Inflammatory macrophage treated with lipopolysaccharide for 1 hour (primary cell): ENCODE measurements at regions not wholly inside any gene's neighbourhood (a gene's known extent, or its start where the extent isn't known, plus 50 kb on each side); places are given as distances from the start of the nearest gene placed in this dataset.
A peak's percentile ranks its signal among the peaks of the same experiment; 100 is the strongest.

Experiments
- DNase-seq, 2 donors: peaks; one replicate each; pipeline ENCODE4 v3.0.0-alpha.2; 2020 to 2022

DNA sequence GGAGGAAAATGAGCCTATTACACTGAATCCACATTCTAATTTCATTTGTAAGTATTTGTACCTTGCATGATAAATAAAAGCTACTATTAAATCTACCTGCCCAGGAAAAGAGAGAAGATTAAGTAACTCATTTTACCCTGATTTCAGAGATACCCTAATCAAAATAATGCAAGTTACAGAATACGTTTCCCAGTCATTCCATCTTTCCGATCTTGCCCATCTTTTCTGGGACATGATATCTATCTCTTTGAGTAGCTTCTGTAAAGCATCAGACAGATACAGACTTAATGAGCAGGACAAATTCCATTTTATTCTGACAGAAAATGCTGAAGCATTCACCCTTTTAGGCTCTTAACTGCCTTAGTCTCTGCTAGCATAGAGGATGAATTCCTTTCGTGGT lies 56.6 kb downstream of the SPRY2 start:
- DNase-seq, result no peak

DNA sequence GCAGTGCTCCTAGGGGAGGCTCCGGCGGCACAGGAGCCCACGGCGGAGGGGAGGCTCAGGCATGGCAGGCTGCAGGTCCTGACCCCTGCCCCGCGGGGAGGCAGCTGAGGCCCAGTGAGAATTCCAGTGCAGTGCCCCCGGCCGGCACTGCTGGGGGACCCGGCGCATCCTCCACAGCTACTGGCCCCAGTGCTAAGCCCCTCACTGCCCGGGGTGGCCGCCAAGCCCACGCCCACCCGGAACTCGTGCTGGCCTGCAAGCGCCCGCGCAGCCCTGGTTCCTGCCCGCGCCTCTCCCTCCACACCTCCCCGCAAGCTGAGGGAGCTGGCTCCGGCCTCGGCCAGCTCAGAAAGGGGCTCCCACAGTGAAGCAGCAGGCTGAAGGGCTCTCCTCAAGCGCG lies 62.2 kb downstream of the SPRY2 start:
- DNase-seq, result no peak

DNA sequence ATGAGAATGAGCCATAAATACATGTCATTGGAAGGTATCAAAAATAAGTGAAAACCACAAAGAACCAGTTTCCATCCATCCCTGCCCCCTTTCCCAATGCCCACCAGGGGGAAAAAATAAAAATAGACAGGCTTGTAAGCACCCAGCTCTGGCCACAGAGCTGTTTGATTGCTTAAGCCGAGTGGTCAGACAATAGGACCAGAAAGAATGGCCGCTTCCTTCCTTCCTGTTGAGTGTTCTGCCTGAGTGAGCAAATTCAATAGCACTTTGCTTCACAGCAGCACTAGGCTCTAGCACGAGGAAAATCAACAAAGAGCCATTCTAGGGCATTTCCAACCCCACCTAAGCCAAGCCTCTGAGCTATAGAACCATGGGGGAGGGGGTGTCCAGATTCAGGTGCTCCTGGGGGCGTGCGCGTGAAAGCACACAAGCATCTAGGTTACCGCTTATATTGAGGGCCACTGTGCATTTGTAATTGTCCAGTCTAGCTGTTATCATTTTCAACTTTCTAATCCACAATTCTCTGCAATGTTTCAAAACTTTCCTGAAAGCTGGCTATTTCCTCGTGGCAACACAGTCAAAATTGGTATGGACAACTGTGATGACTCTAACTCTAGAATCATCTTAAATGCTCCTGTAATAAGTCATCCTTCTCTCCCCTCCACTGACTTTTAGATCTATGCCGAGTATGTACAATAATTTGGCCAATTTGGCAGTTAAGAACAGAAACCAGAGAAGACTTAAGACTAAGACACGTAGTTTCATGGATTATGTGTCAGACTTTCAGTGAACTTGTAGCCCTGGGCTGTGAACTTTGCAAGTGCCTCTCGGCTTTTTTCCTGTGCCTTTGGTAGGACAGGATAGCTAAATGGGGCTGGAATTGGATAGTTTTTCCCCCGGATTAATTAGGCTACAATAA lies 64.3 kb downstream of the SPRY2 start:
- DNase-seq, result peak in 1 of 2 donors; percentile 25

DNA sequence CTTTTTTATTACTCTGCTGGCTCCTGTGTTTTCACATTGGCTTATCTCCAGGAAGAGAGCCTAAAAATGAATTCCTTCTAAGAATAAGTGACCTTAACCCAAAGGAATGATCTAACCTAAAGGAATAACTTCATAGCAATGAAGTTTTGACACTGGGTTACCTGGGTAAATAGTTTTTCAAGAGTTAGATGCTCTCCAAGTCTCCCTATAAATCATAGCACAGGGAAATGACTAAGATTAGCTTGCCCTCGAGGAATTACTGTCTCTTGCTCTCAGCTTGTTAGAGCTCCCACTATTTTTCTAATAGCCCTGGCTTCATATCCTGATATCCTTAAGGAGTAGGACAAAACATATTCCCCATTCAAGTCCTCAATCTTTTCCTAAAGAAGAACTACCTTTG lies 66.3 kb downstream of the SPRY2 start:
- no peak for DNase-seq

DNA sequence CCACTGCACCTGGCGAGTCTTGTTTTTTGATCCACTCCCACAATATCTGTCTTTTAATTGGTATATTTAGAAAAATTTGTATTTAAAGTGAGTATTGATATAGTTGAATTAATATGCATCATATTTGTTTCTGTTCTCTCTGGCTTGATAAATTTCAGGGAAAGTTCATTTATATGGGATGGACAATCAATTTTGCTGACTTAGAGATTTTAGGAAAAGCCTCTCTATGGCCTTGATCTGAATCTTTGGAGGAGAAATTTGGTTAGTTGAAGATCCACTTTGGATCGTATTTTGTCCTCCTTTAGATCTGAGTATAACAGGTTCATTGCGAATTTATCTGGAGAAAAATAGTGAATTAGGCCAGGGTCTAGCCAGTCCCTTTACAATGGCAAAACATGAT lies 67.2 kb downstream of the SPRY2 start:
- no peak for DNase-seq

DNA sequence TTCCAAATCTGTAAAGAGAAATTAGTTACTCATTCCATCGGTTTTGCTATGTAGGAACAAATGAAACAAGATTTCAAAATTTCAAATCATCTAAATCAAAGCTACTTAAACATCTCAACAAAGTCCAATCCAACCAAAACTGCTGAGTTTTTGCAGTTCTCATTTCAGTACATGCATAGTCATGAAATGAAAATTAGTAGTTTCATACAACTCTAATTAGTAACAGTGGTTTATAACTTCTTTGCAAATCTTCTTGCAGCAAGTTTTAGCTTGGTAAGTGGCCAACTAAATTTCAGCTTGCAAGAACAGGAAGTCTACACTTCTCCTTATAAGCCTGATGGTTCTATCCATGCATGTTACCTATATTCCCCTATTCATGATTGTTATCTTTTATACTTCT lies 75.6 kb downstream of the SPRY2 start:
- DNase-seq, result peak in 1 of 2 donors; percentile 8

DNA sequence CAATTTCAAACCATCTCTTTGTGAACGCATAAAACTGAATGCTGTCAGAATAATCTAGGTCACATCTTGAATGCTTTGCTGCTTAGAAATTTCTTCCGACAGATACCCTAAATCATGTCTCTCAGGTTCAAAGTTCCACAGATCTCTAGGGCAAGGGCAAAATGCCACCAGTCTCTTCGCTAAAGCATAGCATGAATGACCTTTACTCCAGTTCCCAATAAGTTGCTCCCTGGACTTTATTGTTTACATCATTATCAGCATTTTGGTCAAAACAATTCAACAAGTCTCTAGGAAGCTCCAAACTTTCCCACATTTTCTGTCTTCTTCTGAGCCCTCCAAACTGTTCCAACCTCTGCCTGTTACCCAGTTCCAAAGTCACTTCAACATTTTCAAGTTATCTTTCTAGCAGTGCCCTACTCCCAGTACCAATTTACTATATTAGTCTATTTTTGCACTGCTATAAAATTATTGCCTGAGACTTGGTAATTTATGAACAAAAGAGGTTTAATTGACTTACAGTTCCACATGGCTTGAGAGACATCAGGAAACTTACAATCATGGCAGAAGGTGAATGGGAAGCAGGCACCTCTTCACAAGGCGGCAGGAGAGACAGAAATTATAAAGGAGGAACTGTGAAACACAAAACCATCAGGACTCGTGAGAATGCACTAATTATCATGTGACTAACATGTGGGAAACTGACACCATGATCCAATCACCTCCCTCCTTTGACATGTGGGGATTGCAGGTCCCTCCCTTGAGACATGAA lies 77.0 kb downstream of the SPRY2 start:
- no peak for DNase-seq

DNA sequence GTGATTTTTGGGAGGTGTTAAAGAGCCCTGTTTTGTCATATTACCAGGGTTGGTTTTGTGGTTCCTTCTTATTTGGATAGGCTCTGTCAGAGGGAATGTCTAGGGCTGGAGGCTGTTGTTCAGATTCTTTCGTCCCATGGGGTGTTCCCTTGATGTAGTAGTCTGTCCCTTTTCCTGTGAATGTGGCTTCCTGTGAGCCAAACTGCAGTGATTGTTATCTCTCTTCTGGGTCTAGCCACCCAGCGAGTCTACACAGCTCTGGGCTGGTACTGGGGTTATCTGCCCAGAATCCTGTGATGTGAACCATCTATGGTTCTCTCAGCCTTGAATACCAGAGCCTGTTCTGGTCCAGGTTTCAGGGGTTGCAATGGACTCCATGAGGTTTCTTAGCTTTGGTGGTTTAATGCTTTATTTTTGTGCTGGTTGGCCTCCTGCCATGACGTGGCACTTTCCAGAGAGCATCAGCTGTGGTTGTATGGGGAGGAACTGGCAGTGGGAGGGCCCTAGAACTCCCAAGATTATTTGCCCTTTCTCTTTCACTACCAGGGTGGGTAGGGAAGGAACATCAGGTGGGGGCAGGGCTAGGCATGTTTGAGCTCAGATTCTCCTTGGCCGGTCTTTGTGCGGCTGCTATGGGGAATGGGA lies 78.8 kb downstream of the SPRY2 start:
- no peak for DNase-seq

DNA sequence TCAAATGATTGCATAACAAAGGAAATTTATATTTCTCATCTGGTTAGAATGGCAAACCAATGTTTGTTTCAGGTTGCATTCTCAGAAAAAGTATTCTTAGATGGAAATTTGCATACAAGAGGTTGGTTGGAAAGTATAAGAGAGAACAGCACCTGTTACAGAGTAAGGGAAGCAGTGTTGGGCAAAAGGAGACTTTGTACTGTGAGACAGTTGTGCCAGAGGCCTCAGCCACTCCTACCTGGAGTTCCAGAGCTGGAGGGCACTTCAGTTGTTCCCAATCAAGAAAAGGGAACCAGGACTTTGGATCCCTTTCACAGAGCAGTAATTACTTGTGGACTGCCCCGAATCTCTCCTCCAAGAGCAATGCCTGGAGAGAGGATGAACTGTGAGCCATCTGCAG lies 81.8 kb downstream of the SPRY2 start:
- peak; percentile 37 to 40 for DNase-seq

DNA sequence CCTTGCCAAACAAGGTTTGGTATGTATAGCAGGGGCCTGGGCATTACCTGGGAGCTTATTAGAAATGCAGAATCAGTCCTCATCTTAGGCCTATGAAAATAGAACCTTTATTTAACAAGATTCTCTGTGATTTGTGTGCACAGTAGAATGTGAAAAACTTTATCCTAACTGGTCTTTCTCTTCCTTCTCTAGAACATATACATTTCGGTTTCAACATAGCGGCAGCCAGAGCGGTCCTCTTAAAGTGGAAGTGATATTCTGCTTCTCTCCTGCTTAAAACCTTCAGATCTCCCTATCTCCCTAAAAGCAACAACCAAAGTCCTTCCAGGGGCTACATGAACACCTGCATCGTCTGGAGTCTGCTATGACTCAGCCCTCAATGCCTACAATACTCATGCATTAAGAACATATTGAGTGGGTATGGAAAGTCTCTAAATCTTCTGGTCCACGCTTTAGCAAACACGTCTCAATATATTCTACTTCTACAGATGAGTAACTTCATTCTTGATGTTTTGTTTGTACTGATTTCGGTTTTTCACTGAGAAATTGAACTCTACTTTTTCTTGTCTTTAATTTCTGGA lies 84.5 kb downstream of the SPRY2 start:
- no peak for DNase-seq

DNA sequence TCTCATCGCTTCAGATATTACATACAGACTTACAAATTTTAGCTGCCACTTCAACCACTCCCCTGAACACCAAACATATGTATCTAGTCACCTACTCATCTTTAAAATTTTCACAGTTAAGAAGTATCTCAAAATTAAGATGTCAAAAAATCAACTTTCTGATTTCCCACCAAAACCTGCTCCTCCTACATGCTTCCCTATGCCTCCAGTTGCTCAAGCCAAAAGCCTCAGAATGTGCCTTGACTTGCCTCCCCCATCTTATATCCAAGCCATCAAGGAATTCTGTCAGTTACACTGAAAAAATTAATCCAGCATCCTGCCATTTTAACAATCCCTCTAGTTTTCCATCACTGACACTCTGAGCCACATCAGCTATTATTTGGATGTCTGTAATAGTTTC lies 85.0 kb downstream of the SPRY2 start:
- no peak for DNase-seq

DNA sequence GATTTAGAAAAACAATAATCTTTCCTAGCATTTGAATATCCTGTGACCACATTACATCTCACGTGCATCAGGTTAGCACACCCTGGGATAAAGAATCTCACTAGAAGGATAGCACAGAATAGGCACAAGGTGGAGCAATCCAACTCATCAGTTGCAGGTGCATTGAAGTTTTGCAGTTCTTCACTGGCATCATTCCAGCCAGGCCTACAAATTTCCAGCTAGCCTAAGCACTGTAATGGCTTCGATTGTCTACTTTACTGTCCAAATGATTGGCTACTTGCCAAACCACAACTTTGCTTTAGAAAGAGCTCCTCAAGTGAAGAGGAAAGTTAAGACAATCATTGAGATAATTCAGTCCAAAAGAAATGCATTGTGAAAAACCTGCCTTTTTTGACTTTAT lies 89.5 kb downstream of the SPRY2 start:
- no peak for DNase-seq

DNA sequence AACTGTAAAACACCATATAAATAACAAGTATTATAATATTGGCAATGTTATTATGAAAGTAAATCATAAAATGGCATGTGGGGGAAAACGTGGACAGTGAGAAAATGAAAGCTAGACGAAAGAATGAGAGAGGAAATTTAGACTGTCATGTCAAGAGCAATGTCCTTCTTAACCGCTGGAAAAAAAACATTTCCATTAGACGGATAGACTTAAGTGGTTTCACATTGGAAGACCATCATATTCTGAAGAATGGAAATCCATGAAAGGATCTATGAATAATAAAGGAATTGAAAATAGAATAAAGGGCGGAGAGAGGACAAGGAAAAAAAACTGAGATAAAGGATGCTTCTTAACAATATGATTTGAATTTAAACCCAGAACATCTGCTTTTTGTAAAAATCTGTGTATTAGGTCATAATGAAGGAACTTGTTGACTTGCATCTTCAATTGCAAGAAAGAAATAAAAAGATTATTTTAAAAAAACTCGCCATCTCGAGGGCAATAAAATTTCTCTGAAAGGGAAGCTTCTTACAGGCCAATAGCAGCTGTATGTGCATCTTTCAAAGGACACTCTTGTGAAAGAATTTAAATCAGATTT lies 90.6 kb downstream of the SPRY2 start:
- no peak for DNase-seq

DNA sequence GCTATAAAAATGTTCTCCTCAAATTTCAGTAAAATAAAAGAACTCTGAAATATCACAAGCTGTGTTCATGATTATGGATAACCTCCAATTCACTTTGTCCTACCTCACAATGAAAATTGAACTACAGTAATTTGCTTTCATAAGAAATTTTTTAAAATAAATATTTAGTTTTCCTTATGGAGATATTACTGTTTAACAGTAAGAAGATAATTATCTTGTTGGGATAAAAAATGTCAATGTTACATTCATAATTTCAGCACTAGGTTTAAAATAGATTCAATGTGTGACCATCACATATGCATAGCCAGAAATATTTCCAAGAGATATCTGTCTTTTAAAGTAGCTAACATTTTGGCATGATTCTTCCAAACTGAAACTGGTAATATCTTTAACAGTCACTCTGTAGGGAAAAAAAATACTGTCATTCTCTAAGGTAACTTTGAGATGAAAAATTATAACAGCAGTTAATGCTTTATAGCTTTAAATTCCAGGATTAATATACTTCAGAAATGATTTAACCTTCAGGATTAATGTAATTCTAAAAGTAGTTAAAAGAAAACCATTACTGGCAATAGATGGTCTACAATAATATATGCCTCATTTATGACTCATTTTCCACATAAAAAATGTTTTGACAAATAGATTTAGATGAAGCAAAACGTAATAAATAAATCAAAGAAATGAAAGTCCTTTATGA lies 91.3 kb downstream of the SPRY2 start:
- DNase-seq, result no peak

DNA sequence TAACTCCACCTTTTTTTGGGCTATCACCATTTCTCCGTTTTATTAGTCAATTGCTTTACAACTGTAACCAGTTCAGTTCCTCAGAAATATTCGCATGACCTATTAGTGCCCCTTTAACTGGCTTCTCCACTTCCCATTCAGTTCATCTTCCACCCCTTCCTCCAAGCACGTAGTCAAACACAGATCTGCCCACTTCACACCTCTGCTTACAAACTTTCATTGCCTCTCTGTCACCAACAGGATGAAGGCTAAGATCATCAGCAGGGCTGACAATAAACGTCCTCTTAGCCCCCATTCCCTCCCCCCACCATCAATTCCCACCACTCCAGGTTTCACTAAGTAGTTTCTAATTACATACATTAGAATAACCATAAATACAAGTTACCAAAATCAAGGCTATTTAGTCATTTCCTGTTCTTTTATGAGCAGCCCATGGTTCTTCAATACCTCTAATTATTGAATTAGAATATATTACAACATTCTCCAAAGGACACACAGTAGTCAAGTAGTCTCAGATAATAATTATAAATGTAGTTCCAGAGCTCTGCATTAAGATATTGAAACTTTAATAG lies 95.7 kb downstream of the SPRY2 start:
- DNase-seq, result no peak

DNA sequence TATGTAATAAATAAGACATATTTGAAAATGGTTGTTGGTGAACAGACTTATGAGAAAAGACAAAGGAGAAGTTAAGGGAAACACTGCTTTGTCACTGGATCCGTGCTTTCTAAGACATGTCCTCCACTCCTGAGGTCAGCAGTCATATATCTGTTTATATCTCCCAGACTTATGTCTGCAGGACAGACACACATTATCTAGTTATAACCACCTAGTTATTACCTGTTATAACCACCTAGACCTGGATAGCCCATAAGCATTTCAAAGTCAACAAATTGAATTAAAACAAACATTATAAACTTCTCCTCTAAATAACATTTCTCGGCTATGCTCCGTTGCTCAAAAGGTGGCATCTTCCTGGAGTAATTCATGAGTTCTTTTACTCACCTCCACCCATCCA lies 96.4 kb downstream of the SPRY2 start:
- DNase-seq, result no peak

DNA sequence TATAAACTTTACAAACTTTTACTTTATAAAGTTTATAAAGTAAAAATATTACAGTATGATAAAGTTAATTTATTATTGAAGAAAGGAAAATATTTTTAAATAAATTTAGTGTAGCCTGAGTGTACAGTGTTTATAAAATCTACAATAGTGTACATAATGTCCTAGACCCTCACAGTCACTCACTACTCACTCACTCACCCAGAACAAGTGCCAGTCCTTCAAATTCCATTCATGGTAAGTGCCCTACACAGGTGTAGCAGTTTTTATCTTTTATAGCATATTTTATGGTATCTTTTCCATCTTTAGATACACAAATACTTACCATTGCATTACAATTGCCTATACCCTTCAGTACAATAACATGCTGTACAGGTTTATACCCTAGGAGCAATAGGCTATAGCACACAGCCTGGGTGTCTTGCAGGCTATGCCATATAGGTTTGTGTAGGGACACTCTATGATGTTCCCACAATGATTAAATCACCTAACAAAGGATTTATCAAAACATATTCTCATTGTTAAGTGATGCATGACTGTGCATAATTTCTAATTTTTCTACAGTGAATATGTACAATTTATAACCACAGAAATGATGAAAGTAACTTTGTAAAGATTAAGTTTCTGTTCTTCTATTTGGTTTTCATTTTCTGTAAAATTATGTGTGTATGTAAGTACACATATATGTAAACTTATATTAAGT lies 98.0 kb downstream of the SPRY2 start:
- no peak for DNase-seq

DNA sequence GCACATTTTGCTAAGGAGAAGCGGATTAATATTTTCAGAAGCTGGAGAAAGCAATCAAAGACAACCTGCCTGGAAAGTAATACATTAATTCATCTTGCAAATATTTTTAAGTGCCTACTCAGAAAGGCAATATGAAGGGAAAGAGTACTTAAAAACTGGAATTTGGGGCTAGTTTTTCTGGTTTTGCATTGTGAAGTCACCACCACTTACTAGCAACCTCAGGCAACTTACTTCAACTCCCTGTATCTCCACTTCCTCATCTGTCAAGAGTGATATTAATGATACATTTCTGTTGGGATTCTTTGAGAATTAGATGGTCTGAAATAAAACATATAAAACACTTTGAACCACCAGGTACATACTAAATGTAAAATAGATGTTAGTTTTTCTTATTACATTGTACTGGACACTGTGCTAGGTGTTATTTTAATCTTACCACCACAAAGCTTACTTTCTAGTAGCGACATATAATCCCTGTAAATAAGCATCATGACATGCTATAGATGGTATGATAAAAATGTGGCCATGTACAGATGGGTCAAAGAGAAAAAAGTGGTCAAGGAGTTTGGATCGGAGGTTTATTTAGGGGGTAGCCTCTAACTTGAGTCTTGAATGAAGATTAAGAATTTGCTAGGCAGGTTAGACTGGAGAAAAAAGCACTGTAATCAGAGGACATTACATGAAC lies 101.2 kb downstream of the SPRY2 start:
- DNase-seq, result no peak

DNA sequence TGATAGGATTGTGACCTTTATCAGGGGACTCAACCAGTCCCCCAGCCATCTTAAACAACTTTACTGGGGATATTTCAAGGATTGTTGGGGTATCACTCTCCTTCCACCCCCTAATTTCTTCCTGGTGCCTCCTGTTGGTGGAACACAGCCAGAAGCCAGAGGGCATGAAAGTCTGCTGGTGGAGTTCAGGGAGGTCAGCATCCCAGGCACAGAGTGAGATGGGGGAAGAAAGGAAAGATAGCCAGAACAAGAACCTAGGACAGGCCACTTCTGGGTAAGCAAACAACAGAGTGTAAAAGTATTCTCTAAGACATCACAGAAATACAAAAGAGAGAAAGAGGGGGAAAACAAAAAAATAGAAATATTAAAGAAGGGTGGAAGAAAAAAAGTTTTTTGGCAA lies 101.8 kb downstream of the SPRY2 start:
- no peak for DNase-seq

DNA sequence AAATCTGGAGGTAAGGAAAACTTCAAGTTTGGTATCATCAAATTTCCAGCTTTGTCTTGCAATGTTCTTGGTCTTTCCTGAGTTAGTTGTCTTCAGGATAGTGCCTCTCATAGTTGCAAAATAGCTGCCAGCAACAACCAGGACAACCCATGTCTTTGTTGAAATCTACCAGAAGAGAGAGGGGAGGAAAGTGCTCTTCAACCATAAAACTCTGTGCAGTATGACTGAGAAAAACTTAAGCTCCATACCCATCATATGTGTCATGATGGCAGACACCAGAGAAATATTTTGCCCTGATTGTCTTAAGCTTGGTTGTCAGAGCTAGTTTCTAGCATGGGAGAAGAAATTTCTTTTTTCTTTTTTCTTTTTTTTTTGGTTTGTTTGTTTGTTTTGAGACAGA lies 103.3 kb downstream of the SPRY2 start:
- DNase-seq, result no peak

DNA sequence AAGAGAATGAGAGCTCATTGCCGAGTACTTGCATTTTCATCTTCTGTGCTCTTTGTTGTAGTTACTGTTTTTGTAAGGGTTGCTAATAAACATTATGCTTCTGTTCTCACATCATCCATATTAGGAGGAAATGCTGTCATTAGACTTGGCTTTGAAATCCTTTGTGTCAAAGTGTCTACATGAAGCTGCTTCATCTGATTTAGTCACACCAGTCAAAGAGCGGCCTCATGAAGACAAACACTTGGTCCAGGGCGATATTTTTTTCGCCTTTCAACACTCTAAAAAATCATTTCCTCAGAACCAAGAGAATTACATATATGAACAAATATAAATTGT lies 105.0 kb downstream of the SPRY2 start:
- peak in 1 of 2 donors; percentile 41 for DNase-seq
